ENCODE measurements at regions not wholly inside any gene's neighbourhood (a gene's known extent, or its start where the extent isn't known, plus 50 kb on each side); places are given as distances from the start of the nearest gene placed in this dataset.

GRCh38 chr12:24739106-24739779, 209.7 kb downstream of the BCAT1 start:
- Histone ChIP-seq H3F3A (ENCODE audit: insufficient read depth) (no peaks in the 10 kb centered on the region), H3K36me3 (ENCODE audit: low read depth) (no peaks in the 10 kb centered on the region), H3K27me3 (replicated peaks; ENCODE audit: insufficient read depth) (no peaks in the 10 kb centered on the region; the same call in 1 of the 2 replicates), H2AFZ (no peak overlapping the region), H3K9ac (no peak overlapping the region), H4K20me1 (ENCODE audit: insufficient read depth) (no peaks in the 10 kb centered on the region), H3K4me1 (ENCODE audit: insufficient read depth) (no peaks in the 10 kb centered on the region), H3K79me2 (ENCODE audit: insufficient read depth) (no peaks in the 10 kb centered on the region), H3K27ac (no peak overlapping the region), H3K4me2 (ENCODE audit: unreplicated experiment) (no peak overlapping the region), H3K9me3 (ENCODE audit: low read depth) (no peaks in the 10 kb centered on the region), H3K9me2 (ENCODE audit: insufficient read depth) (no peaks in the 10 kb centered on the region), H3K4me3 (no peak overlapping the region)
- in situ Hi-C loops (cut with MboI): no loop called here
- TF ChIP-seq EZH2phosphoT487 (IDR thresholded peaks at IDR 0.05; ENCODE audit: insufficient read depth, low read depth) (no peak), EZH2 (IDR thresholded peaks at IDR 0.05; ENCODE audit: insufficient read depth, poor library complexity, severe bottlenecking) (no peak)
- DNase-seq: no peak
- WGBS, 2 experiments (ENCODE audit: low coverage in 1 of 2, low lambda C conversion rate in 2 of 2, missing lambda C conversion rate in 2 of 2): 29 to 43% methylated on average over 2 of the region's 2 CpGs

GRCh38 chr12:24738441-24738840, 210.5 kb downstream of the BCAT1 start:
- WGBS, 2 experiments (ENCODE audit: low coverage in 1 of 2, low lambda C conversion rate in 2 of 2, missing lambda C conversion rate in 2 of 2): 40 to 54% methylated on average over 2 of the region's 2 CpGs
- no peak for DNase-seq
- Histone ChIP-seq H3K9me3 (ENCODE audit: low read depth) (no peaks in the 10 kb centered on the region), H3K9me2 (ENCODE audit: insufficient read depth) (no peaks in the 10 kb centered on the region), H3K27me3 (replicated peaks; ENCODE audit: insufficient read depth) (no peaks in the 10 kb centered on the region; the same call in 1 of the 2 replicates), H3K27ac (no peak overlapping the region), H2AFZ (no peak overlapping the region), H3K4me3 (no peak overlapping the region), H3K4me2 (ENCODE audit: unreplicated experiment) (no peak overlapping the region), H3K4me1 (ENCODE audit: insufficient read depth) (no peaks in the 10 kb centered on the region), H3K79me2 (ENCODE audit: insufficient read depth) (no peaks in the 10 kb centered on the region), H3K9ac (no peak overlapping the region), H3K36me3 (ENCODE audit: low read depth) (no peaks in the 10 kb centered on the region), H4K20me1 (ENCODE audit: insufficient read depth) (no peaks in the 10 kb centered on the region), H3F3A (ENCODE audit: insufficient read depth) (no peaks in the 10 kb centered on the region)
- TF ChIP-seq EZH2 (IDR thresholded peaks at IDR 0.05; ENCODE audit: insufficient read depth, poor library complexity, severe bottlenecking) (no peak), EZH2phosphoT487 (IDR thresholded peaks at IDR 0.05; ENCODE audit: insufficient read depth, low read depth) (no peak)
- in situ Hi-C loops (cut with MboI): no loop called here

GRCh38 chr12:24731596-24731995, 217.3 kb downstream of the BCAT1 start:
- Histone ChIP-seq H4K20me1 (ENCODE audit: insufficient read depth) (no peaks in the 10 kb centered on the region), H3K27ac (no peak overlapping the region), H2AFZ (no peak overlapping the region), H3K27me3 (replicated peaks; ENCODE audit: insufficient read depth) (no peaks in the 10 kb centered on the region), H3K9me2 (ENCODE audit: insufficient read depth) (no peaks in the 10 kb centered on the region), H3K79me2 (ENCODE audit: insufficient read depth) (no peaks in the 10 kb centered on the region), H3K36me3 (ENCODE audit: low read depth) (no peaks in the 10 kb centered on the region), H3K9ac (no peak overlapping the region), H3F3A (ENCODE audit: insufficient read depth) (no peaks in the 10 kb centered on the region), H3K4me2 (ENCODE audit: unreplicated experiment) (no peak overlapping the region), H3K4me3 (no peak overlapping the region), H3K4me1 (ENCODE audit: insufficient read depth) (no peaks in the 10 kb centered on the region), H3K9me3 (ENCODE audit: low read depth) (no peaks in the 10 kb centered on the region)
- no peak for DNase-seq
- in situ Hi-C loops (cut with MboI): no loop called here
- TF ChIP-seq EZH2 (IDR thresholded peaks at IDR 0.05; ENCODE audit: insufficient read depth, poor library complexity, severe bottlenecking) (no peak), EZH2phosphoT487 (IDR thresholded peaks at IDR 0.05; ENCODE audit: insufficient read depth, low read depth) (no peak)
- 9 to 24% methylated on average over 1 of the region's 1 CpG for WGBS, 2 experiments (ENCODE audit: low coverage in 1 of 2, low lambda C conversion rate in 2 of 2, missing lambda C conversion rate in 2 of 2)

- in situ Hi-C loops (cut with MboI): no loop called here
- Histone ChIP-seq H3K9ac (no peak overlapping the region), H3K4me3 (no peak overlapping the region), H3K9me2 (ENCODE audit: insufficient read depth) (no peaks in the 10 kb centered on the region), H3K4me1 (ENCODE audit: insufficient read depth) (no peaks in the 10 kb centered on the region), H2AFZ (no peak overlapping the region), H3F3A (ENCODE audit: insufficient read depth) (no peaks in the 10 kb centered on the region), H3K79me2 (ENCODE audit: insufficient read depth) (no peaks in the 10 kb centered on the region), H3K9me3 (ENCODE audit: low read depth) (no peaks in the 10 kb centered on the region), H3K27me3 (replicated peaks; ENCODE audit: insufficient read depth) (no peaks in the 10 kb centered on the region), H3K27ac (no peak overlapping the region), H3K4me2 (ENCODE audit: unreplicated experiment) (no peak overlapping the region), H3K36me3 (ENCODE audit: low read depth) (no peaks in the 10 kb centered on the region), H4K20me1 (ENCODE audit: insufficient read depth) (no peaks in the 10 kb centered on the region)
- DNase-seq: no peak
- WGBS, 2 experiments (ENCODE audit: low coverage in 1 of 2, low lambda C conversion rate in 2 of 2, missing lambda C conversion rate in 2 of 2): 24 to 35% methylated on average over 1 of the region's 1 CpG
- TF ChIP-seq EZH2phosphoT487 (IDR thresholded peaks at IDR 0.05; ENCODE audit: insufficient read depth, low read depth) (no peak), EZH2 (IDR thresholded peaks at IDR 0.05; ENCODE audit: insufficient read depth, poor library complexity, severe bottlenecking) (no peak)
Observed at GRCh38 chr12:24730489-24730896, 218.4 kb downstream of the BCAT1 start.
